Ectodermal cell (in vitro differentiated cells): ENCODE measurements at regions not wholly inside any gene's neighbourhood (a gene's known extent, or its start where the extent isn't known, plus 50 kb on each side); places are given as distances from the start of the nearest gene placed in this dataset.

Experiments
- H3K27ac ChIP-seq: 2 replicates; pipeline ENCODE4 v1.7.0; 2013; ENCODE audit warnings: mild to moderate bottlenecking, low read depth, low read length; ENCODE audit not compliant: insufficient read depth, poor library complexity, severe bottlenecking
- H3K27me3 ChIP-seq: 2 replicates; pipeline ENCODE4 v1.7.0; 2013; ENCODE audit warnings: mild to moderate bottlenecking, low read length; ENCODE audit not compliant: insufficient read depth, control insufficient read depth, poor library complexity, severe bottlenecking
- H3K36me3 ChIP-seq: one replicate; pipeline ENCODE4 v1.7.0; 2013; ENCODE audit warnings: low read length; ENCODE audit not compliant: control insufficient read depth, insufficient read depth
- H3K4me1 ChIP-seq: one replicate; pipeline ENCODE4 v1.7.0; 2013; ENCODE audit warnings: low read length; ENCODE audit not compliant: control insufficient read depth, insufficient read depth
- H3K4me3 ChIP-seq: 2 replicates; pipeline ENCODE4 v1.7.0; 2013; ENCODE audit warnings: low read depth, low read length, control low read depth; ENCODE audit not compliant: insufficient read depth
- H3K9me3 ChIP-seq: 2 replicates; pipeline ENCODE4 v1.7.0; 2013; ENCODE audit warnings: mild to moderate bottlenecking, low read length, moderate library complexity; ENCODE audit not compliant: control insufficient read depth
- WGBS, 2 experiments: methylation state at CpG; one replicate each; pipeline ENCODE4 v1.1.7; 2013; ENCODE audit warnings: missing lambda C conversion rate in 2 of 2; 5-methylcytosine and 5-hydroxymethylcytosine counted together

DNA sequence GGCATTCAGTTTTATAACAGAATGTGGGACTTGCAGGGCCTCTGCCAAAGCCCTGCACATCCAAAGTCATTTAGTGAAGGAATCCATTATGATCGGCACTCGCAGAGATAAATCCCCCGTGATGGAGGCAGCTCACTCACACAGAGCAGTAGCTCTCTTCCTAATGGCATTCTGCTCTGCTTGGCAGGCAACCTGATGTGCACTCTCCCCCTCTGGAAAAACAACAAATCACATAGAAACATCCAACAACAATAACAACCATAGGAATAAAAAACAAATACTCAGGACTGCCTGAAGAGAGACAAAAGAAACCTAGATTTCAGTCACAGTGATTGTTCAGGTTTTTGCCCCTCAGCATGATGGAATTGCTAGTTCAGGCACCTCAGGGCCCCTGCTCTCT lies 59.7 kb downstream of the NAA11 start:
- Histone ChIP-seq H3K27ac (no peak overlapping the region), H3K4me3 (no peak overlapping the region), H3K4me1 (peaks cover 8% of the 10 kb centered on the region), H3K36me3 (no peaks in the 10 kb centered on the region), H3K27me3 (no peaks in the 10 kb centered on the region), H3K9me3 (no peaks in the 10 kb centered on the region)
- WGBS, 2 experiments, result 86 to 89% methylated on average over 3 of the region's 3 CpGs

DNA sequence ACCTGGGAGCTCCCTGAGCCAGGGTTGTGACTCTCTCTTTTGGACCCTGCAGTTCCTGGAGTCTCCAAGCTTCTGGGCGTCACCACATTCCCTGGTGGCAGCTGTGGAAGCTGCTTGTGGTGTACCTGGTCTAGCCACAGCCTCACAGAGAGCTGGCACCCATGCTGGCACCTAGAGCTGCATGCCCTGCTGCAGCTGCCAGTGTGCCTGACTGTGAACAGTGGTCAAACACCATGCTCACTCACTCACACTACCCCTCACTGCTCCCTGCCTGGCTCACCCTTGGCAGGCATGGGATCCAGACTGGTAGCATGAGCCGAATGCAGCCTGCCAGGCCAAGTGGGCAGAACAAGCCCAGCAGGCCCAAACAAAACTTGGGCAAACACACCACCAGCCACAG lies 66.6 kb downstream of the NAA11 start:
- WGBS, 2 experiments, result 95 to 97% methylated on average over 2 of the region's 2 CpGs

DNA sequence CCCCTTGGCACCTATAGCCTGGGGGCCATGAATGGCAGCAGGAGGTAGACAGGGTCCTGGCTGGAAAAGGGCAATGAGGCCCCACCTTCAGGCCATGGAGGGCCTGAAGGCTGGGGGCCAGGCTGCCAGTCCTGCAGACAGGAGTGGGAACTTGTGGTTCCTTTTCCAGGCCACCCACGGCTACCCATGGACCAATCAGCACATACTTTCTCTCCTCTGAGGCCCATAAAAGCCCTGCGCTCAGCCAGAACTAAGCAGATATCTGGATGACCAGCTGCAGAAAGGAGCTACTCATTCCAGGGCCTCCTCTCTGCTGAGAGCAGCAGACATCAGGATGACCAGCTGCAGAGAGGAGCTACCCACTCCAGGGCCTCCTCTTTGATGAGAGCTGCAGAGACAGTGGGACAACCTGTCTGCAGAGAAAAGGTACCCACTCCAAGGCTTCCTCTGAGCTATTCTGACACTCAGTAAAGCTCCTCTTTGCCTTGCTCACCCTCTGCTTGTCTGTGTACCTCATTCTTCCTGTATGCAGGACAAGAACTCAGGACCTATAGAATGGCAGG lies 67.2 kb downstream of the NAA11 start:
- no peak overlapping the region for H3K4me3 ChIP-seq
- peaks cover 4% of the 10 kb centered on the region for H3K9me3 ChIP-seq
- H3K4me1 ChIP-seq, result no peaks in the 10 kb centered on the region
- H3K27me3 ChIP-seq, result no peaks in the 10 kb centered on the region
- 92 to 95% methylated on average over 2 of the region's 2 CpGs for WGBS, 2 experiments
- H3K36me3 ChIP-seq, result no peaks in the 10 kb centered on the region
- no peak overlapping the region for H3K27ac ChIP-seq

More for the DNA sequence above, 66.6 kb downstream of the NAA11 start:
- no peak overlapping the region for H3K4me3 ChIP-seq
- H3K27ac ChIP-seq, result no peak overlapping the region
- no peaks in the 10 kb centered on the region for H3K36me3 ChIP-seq
- H3K9me3 ChIP-seq, result peaks cover 4% of the 10 kb centered on the region
- H3K4me1 ChIP-seq, result no peaks in the 10 kb centered on the region
- H3K27me3 ChIP-seq, result no peaks in the 10 kb centered on the region

DNA sequence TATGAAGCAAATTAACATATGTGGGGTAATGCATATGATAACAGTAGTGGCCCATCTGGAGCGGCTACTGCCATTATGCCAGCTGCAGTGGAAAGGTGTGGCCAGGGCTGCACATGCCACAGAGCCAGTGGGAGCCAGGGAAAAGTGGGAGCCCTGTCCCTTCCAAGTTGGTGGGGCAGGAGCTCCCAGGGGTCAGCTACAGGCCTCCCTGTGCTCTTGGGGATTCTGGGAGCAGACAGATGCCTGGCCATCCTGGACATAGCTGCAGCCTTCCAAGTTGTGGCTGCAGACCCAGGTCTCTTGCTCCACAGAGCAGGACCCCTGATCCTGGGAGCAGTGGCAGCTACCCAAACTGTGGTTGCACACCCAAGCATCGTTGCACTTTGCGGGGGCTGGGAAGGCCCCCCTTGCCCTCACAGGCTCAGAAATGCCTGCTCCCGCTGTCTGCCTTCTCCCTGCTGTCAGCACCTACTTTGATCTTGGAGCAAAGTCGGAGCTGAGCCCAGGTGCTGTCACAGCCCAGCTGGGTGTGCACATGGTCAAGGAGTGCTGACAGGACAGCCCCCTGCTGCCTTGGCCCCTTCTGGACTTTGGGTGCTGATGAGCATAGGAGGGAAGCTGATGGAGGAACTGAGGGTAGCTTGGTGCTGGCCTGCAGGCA lies 67.8 kb downstream of the NAA11 start:
- no peaks in the 10 kb centered on the region for H3K36me3 ChIP-seq
- H3K27me3 ChIP-seq, result no peaks in the 10 kb centered on the region
- H3K4me1 ChIP-seq, result no peaks in the 10 kb centered on the region
- no peak overlapping the region for H3K27ac ChIP-seq
- peaks cover 4% of the 10 kb centered on the region for H3K9me3 ChIP-seq
- H3K4me3 ChIP-seq, result no peak overlapping the region
- 94 to 96% methylated on average over 5 of the region's 5 CpGs for WGBS, 2 experiments

DNA sequence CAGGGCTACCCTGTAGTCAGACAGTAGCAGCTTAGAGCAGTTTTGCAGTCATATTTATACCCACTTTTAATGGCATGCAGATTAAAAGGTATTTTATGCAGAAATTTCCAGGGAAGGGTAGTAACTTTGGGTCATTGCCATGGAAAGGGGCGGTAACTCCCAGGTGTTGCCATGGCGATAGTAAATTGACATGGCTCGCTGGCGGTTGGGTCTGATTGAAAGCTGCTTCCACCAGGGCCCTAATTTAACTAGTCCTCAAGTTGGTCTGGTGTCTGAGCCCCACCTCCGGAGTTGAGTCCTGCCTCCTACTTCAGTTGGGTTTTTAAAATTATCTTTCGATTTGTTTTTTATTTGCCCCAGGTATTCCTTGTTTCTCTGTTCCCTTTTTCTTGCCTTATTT lies 70.1 kb downstream of the NAA11 start:
- H3K4me1 ChIP-seq, result no peaks in the 10 kb centered on the region
- H3K9me3 ChIP-seq, result peaks cover 4% of the 10 kb centered on the region
- WGBS, 2 experiments, result 71 to 77% methylated on average over 6 of the region's 6 CpGs
- H3K4me3 ChIP-seq, result no peak overlapping the region
- H3K36me3 ChIP-seq, result no peaks in the 10 kb centered on the region
- no peak overlapping the region for H3K27ac ChIP-seq
- H3K27me3 ChIP-seq, result no peaks in the 10 kb centered on the region

DNA sequence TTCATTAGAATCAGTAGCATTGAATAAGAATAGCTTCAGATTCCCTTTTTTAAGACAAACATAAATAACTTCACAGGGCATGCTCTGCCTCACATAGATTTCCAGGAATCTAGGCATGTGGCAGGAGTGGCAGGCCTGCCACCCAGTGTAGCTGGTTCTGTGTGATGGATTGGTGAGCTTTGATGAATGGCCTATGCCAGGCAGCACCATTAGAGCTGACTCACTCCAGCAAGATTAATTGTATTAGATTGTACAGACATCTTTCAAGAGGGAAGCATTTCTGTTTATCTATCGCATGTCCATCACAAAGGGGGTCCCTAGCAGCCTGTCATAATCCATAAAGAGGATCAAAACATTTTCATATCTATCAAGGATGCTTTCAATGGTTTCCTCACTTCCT lies 71.9 kb downstream of the NAA11 start:
- no peak overlapping the region for H3K27ac ChIP-seq
- no peaks in the 10 kb centered on the region for H3K27me3 ChIP-seq
- H3K9me3 ChIP-seq, result peaks cover 4% of the 10 kb centered on the region
- 96 to 100% methylated on average over 1 of the region's 1 CpG for WGBS, 2 experiments
- H3K4me3 ChIP-seq, result no peak overlapping the region
- H3K4me1 ChIP-seq, result no peaks in the 10 kb centered on the region
- H3K36me3 ChIP-seq, result no peaks in the 10 kb centered on the region

DNA sequence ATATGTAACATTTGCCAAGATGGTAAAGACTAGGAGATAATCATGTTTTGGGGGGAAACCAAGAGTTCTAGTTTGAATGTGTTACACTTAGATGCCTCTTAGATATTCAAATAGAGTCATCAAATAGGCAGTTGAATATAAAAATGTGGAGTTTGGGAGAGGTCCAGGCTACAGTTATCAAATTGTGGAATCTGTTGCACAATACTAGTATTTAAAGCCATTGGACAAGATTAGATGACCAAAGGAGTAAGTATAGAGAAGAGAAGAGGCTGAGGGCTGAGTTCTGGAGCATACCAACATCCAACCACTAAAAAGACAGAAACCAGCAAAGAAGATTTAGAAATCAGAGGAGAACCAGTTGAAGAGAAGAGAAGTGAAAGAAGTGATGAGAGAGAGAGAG lies 72.7 kb downstream of the NAA11 start:
- Histone ChIP-seq H3K27me3 (no peaks in the 10 kb centered on the region), H3K9me3 (no peaks in the 10 kb centered on the region), H3K4me1 (no peaks in the 10 kb centered on the region), H3K36me3 (no peaks in the 10 kb centered on the region), H3K4me3 (no peak overlapping the region), H3K27ac (no peak overlapping the region)

DNA sequence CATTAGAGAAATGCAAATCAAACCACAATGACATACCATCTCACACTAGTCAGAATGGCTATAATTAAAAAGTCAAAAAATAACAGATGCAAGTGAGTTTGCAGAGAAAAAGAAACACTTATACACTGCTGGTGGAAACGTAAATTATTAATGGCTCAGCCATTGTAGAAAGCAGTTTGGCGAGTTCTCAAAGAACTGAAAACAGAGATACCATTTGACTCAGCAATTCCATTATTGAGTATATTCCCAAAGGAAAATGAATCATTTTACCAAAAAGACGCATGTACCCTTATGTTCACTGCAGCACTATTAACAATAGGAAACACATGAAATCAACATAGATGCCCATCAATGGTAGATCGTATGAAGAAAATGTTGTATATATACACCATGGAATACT lies 75.0 kb downstream of the NAA11 start:
- H3K36me3 ChIP-seq, result no peaks in the 10 kb centered on the region
- no peak overlapping the region for H3K4me3 ChIP-seq
- no peaks in the 10 kb centered on the region for H3K27me3 ChIP-seq
- H3K4me1 ChIP-seq, result no peaks in the 10 kb centered on the region
- 91 to 100% methylated on average over 3 to 4 of the region's 4 CpGs for WGBS, 2 experiments
- H3K9me3 ChIP-seq, result no peaks in the 10 kb centered on the region
- H3K27ac ChIP-seq, result no peak overlapping the region

DNA sequence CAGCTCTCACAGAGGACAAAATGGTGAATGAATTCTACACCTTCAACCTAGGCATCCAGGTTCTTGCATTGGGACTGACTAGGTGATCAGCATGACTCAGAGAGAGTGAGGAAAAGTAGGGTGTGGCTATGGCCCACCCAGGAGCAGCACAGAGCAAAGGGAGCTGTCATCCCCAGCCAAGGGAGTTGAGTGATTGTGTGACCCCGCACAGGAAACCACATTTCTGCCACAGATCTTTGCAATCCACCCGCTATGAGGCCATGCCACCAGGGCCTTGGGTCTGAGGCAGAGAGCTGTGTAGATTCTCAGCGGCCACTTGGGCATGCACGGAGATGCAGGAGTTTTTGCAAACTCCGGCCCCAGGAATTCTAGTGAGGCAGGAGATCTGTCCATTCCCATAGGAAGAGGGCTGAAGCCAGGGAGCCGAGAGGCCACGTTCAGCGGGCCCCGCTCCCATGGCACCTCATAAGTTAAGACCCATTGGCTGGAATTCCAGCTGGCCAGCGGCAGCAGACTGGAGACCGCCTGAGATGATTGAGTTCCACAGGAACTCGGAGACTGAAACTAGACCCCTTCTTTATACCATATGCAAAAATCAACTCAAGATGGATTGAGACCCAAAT lies 75.9 kb downstream of the NAA11 start:
- H3K4me1 ChIP-seq, result no peaks in the 10 kb centered on the region
- H3K9me3 ChIP-seq, result no peaks in the 10 kb centered on the region
- whole genome bisulfite sequencing, 2 experiments, result 86 to 93% methylated on average over 11 to 12 of the region's 12 CpGs
- H3K4me3 ChIP-seq, result no peak overlapping the region
- H3K36me3 ChIP-seq, result no peaks in the 10 kb centered on the region
- no peaks in the 10 kb centered on the region for H3K27me3 ChIP-seq
- H3K27ac ChIP-seq, result no peak overlapping the region

DNA sequence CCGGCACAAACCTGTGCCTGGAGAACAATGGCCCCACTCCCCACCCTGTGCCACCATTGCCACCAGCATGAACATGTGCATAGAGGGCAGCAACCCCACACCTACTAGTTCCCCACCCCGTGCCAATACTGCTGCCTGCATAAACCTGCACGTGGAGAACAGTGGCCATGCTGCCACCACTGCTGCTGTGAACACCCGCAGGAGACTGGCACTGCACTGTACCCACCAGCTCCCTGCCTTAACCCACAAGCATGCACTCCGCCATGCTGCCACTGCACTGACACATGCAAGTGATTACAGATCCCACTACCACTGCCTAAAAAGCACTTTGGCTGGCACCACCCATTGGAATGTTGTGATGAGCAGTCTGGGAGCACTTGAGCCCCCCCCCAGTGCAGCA lies 77.3 kb downstream of the NAA11 start:
- no peaks in the 10 kb centered on the region for H3K27me3 ChIP-seq
- no peak overlapping the region for H3K4me3 ChIP-seq
- H3K4me1 ChIP-seq, result no peaks in the 10 kb centered on the region
- no peaks in the 10 kb centered on the region for H3K9me3 ChIP-seq
- H3K36me3 ChIP-seq, result peaks cover 3% of the 10 kb centered on the region
- no peak overlapping the region for H3K27ac ChIP-seq
- WGBS, 2 experiments, result 95% methylated on average over 5 of the region's 5 CpGs
